Femur (tissue), 1 donor: ENCODE measurements at regions not wholly inside any gene's neighbourhood (a gene's known extent, or its start where the extent isn't known, plus 50 kb on each side); places are given as distances from the start of the nearest gene placed in this dataset.
A peak's percentile ranks its signal among the peaks of the same experiment; 100 is the strongest.
"Not testable (repeated sequence)": the region's sequence is repeated elsewhere in the genome, so short reads cannot be mapped to it uniquely, and the experiment has no call there.

Experiments
- DNase-seq: peaks from one replicate; pipeline ENCODE4 v3.0.0-alpha.2; 2017

DNA sequence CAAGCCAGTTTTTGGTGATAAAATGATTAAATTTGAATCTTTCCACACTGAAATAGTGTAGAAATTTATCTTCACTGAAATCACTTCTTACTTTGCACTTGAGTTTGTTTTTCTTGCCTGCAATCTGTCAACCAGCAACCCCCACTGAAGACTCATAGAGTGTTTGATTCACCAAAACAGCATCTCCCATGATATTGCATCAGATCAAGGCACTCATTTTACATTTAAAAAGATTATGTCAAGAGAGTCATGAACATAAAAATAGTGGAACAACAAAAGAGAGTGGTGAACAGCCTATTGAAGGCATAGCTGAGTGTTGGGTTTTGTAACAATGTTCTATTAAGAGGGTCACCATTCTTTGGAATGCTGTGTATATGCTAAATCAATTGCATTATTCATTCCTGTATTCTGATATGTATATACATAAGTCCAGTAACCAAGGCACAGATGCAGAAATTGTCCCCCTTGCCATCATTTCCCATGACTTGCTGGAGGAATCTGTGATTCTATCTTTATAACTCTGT, 1934.9 kb downstream of the ARAP2 start:
- DNase-seq, result no peak

DNA sequence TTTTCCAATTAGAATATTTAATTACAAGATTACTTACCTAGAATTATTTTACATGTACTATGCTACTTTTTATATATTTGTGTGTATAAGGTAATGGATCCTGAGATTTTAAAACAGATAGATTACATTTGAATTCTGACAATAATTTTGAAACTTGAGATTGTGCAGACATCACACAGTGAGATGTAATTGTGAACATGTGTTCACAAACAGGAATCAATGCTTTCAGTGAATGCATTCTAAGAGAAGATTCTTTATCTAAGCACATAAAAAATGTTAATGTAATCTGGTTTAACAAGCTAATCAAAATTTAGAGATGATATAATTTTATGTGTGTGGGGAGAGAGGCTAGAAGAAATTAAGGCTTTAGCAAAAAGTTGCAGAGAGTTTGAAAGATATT, 1925.5 kb downstream of the ARAP2 start:
- DNase-seq, result no peak

DNA sequence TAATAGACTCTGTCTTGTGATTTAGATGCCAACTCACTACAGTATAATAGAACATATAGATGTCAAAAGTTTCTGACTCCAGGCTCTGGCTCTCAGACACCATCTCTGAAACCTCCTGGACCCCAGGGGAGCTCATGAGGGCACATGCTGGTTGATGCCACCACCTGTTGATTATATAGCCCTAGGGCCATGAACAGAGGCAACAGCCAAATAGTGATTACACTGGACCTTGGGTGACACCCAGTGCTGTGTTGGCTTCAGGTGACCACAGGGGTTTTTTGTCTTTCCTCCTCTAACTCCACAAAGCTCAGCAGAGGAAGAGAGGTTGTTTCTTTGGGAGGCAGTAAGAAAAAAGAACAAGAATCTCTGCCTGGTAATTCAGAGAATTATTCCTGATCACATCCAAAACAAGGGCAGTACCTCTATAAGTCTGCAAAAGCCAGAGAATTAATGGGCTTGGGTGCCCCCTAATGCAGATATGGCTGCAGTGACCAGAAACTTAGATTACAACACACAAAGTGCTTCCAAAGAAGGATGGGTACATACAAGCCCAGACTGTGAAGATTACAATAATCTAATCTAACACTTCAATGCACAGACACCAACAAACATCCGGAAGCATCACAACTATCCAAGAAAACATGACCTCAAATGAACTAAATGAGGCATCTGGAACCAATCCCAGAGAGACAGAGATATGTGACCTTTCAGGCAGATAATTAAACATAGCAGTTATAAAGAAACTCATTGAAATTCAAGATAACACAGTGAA, 1920.6 kb downstream of the ARAP2 start:
- no peak for DNase-seq

DNA sequence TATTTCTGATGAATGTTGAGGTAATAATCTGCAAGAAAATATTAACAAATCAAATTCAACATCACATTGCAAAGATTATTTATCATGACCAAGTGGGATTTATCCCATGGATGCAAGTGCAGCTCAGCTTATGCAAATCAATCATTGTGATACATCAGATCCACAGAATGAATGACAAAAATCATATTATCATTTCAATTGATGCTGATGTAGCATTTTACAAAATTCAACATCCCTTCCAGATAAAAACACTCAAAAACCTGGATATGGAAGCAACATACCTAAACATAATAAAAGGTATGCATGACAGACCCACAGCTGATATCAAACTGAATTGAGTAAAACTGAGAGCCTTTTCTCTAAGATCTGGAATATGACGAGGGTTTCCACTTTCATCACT, 1915.4 kb downstream of the ARAP2 start:
- DNase-seq, result no peak

DNA sequence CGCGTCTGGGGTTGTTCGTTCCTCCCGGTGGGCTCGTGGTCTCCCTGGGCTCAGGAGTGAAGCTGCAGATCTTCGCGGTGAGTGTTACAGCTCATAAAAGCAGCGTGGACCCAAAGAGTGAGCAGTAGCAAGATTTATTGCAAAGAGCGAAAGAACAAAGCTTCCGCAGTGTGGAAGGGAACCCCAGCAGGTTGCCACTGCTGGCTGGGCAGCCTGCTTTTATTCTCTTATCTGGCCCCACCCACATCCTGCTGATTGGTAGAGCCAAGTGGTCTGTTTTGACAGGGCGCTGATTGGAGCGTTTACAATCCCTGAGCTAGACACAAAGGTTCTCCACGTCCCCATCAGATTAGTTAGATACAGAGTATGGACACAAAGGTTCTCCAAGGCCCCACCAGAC, 1909.2 kb downstream of the ARAP2 start:
- DNase-seq, result not testable (repeated sequence)

DNA sequence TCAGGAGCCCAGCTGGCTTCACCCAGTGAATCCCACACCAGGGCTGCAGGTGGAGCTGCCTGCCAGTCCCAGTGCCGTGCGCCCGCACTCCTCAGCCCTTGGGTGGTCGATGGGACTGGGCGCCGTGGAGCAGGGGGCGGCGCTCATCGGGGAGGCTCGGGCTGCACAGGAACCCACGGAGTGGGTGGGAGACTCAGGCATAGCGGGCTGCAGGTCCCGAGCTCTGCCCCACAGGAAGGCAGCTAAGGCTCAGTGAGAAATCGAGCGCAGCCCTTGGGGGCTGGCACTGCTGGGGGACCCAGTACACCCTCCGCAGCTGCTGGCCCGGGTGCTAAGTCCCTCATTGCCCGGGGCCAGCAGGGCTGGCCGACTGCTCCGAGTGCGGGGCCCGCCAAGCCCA, 1908.8 kb downstream of the ARAP2 start:
- not testable (repeated sequence) for DNase-seq

DNA sequence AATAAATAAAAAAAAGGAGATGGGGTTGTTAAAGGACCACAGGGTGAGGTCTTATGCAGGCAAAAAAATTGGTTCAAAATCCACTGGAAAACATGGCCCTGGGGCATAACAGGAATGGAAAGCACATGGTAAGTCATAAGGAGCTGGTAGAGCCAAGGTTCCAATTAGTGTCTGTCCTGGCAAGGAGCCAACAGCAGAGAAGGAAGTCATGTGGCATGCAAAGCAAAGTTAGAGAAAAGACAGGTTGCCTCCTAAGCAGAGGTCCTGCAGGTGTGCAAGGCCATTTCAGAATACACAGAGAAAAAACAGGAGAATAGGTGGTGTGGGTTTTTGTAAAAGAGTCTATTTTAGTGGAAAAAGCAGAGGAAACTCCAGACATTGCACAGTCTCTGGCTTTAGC, 1881.7 kb downstream of the ARAP2 start:
- no peak for DNase-seq

DNA sequence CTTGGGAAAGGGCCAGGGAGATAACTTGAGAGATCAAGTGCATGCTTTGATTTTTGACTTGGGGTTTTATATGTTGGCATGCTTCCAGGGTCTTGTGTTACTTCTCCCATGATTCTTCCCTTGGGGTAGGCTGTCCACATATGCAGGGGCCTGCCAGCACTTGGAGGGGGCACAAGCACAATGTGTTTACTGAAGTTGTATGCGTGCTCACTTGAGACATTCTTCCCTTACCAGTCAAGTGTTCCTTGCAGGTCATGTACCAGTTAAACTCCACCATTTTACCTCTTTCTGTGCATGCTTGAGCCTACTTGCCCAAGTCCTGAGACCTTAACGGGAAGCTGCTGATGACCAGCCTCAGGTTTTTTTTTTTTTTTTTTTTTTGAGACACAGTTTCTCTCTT, 1880.5 kb downstream of the ARAP2 start:
- DNase-seq, result no peak

DNA sequence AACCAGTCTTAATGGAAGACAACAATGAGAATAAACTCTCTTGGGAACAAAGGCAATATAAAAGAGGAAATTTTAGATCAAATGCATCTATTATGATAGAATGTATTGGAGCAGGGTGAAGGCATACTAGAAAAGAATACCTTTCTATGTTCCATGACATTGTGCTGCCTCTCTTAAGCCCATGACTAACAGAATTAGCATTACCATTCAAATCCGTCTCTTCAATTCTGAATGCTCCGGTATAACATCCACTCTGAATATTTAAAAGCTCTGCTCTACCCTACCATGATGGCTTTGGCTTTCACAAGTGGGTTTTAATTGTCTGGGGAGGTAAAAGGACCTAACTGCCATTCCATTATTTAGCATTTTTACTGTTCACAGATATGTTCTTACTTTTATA, 1878.4 kb downstream of the ARAP2 start:
- DNase-seq, result no peak

DNA sequence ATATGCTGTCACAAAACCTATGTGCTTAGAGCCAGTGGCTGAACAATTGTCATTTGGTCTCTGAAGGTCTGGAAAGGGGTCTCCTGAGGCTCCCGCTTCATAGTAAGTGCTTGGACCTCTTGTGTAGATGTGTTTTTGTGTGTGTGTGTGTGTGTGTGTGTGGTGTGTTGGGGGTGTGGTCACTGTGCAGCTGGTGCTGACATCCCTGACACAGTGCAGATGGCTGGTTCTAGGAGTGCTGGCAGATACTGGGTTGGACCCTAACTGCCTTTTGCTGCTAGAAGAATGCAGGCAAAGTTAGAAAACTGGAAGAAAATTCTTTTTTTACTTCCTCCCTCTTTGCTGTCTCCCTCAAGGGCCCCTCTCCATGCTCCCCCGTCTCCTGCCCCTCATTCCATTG, 1872.6 kb downstream of the ARAP2 start:
- no peak for DNase-seq

DNA sequence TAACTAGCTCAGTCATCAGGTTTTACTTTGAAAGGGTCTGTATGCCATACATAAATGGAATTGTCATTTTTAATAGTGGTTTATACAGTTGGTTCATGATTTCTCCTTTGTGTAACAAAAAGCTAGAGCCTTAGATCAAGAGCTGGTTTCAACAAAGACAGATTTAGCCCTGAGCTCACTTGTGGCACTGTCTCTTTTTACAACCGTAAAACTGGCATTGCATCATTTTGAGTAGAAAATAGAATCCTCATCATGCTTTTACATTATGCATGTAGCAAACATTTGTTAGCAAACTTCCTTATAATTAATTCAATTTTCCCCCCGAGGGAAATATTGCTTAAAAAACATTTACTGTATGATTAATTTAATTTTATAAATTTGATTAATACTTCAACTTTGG, 1871.5 kb downstream of the ARAP2 start:
- no peak for DNase-seq

DNA sequence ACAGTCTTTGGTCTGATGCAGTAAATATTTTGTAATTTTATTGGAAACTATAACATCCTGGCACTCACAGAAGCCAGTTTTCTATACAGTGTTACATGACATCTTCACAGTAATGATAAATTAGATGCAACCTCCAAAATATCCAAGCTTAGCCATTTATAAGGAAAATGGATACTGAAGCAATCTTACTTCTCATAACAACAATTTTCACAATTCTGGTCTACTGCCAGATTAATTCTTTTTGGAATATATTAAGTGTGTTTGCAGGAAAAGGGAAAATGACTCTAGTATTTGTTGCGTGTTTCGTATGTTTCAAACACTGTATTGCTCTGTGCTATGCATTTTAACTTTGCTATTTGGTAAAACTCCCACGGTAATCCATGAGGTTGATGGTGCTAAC, 1870.9 kb downstream of the ARAP2 start:
- no peak for DNase-seq

DNA sequence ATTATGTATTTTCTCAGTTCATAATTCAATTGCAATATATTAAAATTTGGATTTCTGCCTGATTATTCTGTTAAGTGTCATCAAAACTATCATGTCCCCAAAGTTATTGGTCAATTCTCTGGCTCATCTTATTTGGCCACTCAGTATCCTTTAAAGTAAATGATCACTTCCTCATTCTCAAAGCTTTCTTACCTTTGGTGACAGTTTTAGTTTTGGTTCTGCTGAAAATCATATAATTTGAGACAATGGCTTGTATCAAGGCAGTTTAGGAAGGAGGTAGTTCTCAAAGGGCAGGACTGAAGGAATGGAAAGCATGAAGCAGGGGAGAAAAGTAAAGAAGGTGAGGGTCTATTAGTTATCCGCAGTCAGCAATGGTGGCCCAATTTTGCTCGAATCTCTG, 1832.1 kb downstream of the ARAP2 start:
- no peak for DNase-seq

DNA sequence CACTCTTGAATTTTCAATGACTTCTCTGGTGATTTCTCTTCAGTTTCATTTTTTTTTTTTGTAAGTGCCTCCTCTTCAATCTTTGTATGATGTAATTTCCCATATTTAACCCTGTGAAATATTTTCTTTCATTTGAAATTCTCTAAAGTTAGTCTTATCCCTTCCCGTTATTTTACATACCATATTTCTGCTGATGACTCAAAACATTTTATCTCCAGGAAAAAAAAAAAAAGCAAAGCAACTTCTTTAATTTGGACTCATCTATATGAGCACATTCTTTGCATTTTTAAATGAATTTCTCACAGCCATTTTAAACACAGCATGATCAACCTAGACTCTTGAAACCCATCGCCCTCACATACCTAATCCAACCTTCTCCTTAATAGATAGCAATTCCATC, 1831.4 kb downstream of the ARAP2 start:
- DNase-seq, result no peak

DNA sequence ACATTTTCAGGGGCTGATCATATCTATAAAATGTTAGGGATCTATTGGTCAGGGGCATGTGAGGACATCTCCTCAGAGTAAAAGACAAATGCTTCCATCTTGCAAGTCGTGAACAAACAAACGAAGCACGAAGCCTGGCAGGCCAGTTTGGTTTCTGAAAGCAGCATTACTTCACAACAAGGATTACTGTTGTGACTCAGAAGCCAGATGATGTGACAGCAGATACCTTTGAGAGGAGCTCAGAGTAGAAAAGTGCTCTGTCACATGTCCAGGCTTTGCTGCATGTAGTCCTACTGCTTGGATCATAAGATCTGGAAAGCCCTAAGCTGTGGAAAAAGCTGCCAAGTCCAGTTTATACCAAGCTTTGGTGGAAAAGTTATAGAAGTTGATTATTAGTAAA, 1827.2 kb downstream of the ARAP2 start:
- DNase-seq, result no peak

DNA sequence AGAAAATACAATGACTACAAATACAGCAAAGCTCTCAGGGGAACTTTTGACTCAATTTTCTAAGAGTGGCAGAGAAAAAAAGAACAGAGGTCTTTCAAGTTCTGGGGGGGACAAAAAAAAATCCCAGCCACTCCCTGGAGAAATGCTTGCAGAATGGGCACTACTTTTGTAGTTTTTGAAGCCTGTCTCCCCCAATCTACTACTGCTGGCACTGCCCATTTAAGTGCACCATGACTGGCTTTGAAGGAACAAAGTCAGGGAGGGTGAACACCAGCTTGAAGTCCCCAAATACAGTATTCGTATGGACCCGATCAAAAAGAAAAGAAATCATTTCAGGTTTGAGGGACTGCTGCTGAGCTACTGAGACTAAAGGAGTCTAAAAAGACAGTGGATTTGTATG, 1824.4 kb downstream of the ARAP2 start:
- DNase-seq, result no peak

DNA sequence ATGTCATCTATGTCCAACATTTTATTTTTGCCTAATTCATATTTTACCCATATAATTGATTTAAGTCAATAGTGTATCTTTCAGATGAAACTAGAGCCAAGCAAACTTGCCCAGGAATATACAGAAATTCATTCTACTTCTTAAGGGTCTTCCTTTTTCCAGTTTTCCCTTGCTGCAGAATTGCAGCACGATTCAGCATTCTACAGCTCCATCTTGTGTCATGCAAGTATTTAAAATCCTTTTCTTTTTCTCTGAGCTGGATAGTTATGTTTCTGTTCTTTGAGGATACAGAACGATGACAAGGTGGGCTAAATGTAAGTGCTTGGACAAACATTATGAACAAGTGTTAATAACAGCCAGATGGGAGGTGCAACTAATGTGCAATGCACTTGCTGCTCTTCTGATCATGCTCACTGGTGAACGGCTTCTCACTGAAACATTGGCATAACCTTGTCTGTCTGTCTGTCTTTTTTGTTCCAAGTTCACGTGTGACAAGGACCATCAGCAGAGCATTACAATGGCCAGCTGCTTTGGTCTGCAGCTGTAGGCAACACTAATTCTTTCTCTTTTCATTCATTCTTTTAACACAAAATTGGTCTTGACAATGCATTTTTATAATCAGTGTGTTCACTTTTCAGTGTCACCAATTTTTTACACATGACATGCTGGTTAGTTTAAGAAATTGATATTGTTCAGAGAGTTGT, 1821.7 kb downstream of the ARAP2 start:
- no peak for DNase-seq

DNA sequence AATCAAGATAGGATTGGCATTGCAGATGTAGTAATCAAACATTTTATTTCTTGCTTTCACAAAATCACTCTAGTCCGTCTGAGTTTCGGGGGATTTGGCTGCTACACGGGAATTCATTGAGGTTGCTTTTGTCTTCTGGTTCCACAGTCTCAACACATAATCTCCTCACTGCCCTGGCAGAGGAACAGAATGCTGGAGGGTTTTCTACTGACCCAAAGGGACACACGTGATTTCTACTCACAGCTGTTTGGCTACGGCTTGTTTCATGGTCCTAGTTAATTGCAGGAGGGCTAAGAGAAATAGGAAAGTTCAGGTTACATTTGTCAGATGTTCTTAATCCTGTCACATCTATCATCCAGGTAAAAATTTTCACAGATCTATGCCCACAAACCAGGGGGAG, 1811.6 kb downstream of the ARAP2 start:
- peak; percentile 31 for DNase-seq

DNA sequence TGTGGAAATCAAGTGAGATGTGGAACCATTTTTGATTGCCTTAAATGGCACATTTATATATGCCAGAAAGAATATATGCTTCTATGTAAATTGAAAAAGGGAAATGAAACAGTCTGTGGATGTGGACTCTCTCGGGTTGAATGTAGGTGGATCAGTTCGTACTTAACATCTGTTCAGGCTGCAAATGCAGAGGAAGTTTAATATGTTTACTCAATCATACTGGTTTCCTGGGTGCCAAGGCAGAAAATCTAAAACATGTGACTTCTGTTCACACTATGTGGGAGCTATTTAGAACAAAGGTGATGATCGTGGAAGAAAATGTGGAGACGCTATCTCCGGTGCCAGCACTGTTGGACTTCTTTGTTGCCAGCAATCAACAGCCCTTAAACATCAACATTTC, 1809.9 kb downstream of the ARAP2 start:
- DNase-seq, result not testable (repeated sequence)

DNA sequence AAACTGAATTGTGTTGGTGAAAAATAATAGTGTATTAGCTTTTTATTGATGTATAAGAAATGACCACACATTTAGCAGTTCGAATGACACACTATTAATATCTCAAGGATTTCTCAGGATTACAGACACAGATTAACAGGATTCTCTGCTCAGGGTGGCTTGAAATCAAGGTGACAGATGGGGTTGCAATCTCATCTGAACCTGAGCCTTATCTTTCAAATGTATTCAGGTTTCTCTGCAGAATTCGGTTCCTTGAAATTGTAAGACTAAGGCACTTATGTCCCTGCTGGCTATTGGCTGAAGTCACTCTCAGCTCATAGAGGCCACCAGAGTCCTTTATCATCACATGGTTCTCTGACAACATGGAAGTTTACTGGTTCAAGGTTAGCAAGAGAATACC, 1780.1 kb downstream of the ARAP2 start:
- no peak for DNase-seq

DNA sequence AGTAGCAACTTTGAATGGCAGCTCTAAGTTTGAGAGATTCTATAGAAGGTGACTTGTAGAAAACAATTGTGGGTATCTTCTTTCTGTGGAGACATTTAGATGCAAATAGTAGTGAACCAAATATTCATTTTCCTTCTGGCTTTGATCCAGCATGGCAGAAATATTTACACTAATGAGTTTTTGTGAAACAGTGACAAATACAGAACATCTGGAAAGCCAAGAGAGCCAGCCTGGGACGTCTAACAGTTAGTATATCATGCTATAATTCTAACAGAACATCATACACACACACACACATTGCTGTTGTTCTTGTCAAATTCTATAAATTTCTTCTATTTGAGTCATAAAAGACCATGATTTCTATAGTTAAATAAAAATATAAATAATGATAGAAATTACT, 1777.9 kb downstream of the ARAP2 start:
- DNase-seq, result no peak

DNA sequence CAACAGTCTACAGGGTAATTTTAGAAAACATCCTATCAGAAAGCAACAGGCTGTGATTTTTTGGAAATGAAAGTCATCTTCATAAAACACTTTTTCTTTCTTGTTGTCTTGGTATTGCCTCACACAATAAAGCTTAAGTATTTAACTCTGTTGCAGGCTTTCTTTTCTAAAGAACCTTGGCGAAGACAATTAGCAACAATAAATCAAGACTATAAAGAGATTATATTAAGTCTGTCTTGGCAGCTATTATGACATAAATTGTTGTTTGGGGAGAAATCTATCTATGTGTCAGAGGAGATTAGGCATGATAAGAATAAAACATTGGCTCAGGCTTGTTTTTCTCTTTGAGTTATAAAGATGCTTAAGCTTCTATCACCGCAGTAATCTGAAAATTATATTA, 1774.8 kb downstream of the ARAP2 start:
- no peak for DNase-seq

DNA sequence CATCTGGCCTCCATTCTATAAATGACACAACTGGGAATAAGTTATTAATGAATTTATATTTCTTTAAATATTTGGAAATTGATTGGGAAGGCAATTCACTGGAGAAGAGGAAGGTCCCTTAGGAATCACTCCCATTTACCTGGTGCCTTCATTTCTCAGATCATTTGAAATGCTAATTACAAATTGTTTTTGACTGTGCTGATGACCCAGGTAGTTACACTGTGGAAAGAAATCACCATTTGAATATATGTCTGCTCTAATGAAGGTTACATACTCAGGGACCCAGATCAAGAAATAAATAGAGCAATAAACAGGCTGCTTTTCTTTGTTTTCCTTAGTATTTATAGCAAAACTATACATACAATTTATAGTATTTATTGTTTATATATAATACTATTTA, 1759.1 kb downstream of the ARAP2 start:
- DNase-seq, result no peak
